Mucosa of descending colon (tissue), 3 donors: ENCODE measurements at regions not wholly inside any gene's neighbourhood (a gene's known extent, or its start where the extent isn't known, plus 50 kb on each side); places are given as distances from the start of the nearest gene placed in this dataset.

ENCODE experiments used
- ATAC-seq: fragments of 200-7000 bp; cut with Tn5 transposase; one replicate; pipeline ENCODE4 v1.9.1; 2020; ENCODE audit warnings: mild to moderate bottlenecking, moderate library complexity
- DNase-seq, 3 donors: peaks; one replicate each; pipeline ENCODE4 v3.0.0-alpha.2; 2020
- H3K36me3 ChIP-seq: fragments of 200-600 bp; one replicate; pipeline ENCODE4 v1.8.0; 2021; ENCODE audit warnings: low read depth, mild to moderate bottlenecking
- H3K4me1 ChIP-seq: fragments of 200-600 bp; one replicate; pipeline ENCODE4 v1.8.0; 2021; ENCODE audit warnings: low read depth, mild to moderate bottlenecking
- H3K4me3 ChIP-seq: fragments of 200-600 bp; one replicate; pipeline ENCODE4 v1.8.0; 2021; ENCODE audit warnings: mild to moderate bottlenecking
- H3K9me3 ChIP-seq: fragments of 200-600 bp; one replicate; pipeline ENCODE4 v1.8.0; 2021; ENCODE audit warnings: mild to moderate bottlenecking
- intact Hi-C, 2 donors: fragments of 100-400 bp; cut with DNase I in 1 of 2; cut with micrococcal nuclease in 1 of 2; formaldehyde crosslinking; loops; one replicate each; pipeline versions ENCODE4 v1.11.0 to v1.11.1; 2022; cut with DNase I, micrococcal nuclease
- TF ChIP-seq, protein P1 (sequence below): fragments of 200-600 bp; IDR thresholded peaks from one replicate; pipeline ENCODE4 v1.8.0; 2022; ENCODE audit warnings: antibody characterized with exemption, mild to moderate bottlenecking
- donor health status: DM: no; HTN: no; CAD: no; lungs with moderate emphysema.
- donor health status: DM: no; HTN: no; CAD: no.
- donor health status: DM: no; HTN: yes; CAD: no.

DNA sequence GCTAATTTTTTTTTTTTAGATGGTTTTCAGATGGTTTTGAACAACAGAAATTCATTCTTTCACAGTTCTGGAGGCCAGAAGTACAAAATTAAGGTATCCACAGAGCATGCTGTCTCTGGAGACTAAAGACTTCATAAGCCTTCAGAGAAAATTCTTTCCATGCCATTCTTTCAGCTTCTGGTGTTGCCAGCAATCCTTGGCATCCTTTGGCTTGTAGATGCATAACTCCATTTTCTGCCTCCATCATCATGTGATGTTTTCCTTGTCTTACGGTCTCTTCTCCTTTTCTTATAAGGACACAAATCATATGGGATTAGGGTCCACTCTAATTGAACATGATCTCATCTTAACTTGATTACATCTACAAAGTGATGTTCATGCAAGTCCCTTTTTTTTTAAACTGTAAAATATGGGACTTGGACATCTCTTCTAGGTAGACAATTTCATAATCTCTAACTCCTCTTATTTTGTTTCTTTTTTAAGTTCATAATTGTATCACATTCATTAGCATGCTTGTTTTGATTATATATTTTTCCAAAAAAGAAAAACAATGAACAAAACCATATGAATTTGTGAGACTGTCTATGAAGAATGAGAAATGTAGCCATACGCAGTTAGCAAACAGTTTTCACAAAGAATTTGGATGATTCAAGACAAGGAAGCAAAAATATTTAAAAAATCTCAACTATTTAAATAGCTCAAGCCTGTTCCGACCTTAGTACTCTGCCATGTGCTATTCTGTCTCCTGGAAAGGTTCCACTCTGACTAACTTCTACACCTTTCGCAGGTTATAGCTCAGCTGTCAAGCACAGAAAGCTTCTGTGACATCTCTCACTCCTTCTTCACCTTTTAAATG lies 53.1 kb upstream of the GIMD1 start:
- ATAC-seq (no peak), DNase-seq (no peak)
- intact Hi-C loops, result no loop called here

DNA sequence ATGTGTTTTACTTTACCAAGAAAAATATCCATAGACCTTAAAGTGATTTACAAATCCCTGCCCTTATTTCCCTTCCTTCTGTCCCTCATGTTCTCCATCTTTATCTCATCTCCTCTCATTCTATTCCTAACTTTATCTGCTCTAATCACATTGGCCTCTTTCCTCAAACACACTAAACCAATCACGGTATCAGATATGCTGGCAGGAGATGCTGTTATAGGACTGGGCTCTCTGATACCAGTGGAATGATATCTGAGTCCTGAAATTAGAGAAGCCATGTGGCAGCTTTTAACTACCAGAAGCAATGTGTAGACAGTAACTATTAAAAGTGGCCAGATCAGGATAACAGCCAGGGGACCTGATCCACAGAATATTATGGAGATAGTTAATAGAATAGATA lies 49.9 kb upstream of the GIMD1 start:
- intact Hi-C loops, result no loop called here
- no peak for ATAC-seq
- no peaks in the 10 kb centered on the region for H3K4me1 ChIP-seq
- H3K9me3 ChIP-seq, result no peaks in the 10 kb centered on the region
- no peak for DNase-seq
- no peak overlapping the region for H3K4me3 ChIP-seq
- H3K36me3 ChIP-seq, result no peaks in the 10 kb centered on the region
- TF ChIP-seq, protein P1, sequence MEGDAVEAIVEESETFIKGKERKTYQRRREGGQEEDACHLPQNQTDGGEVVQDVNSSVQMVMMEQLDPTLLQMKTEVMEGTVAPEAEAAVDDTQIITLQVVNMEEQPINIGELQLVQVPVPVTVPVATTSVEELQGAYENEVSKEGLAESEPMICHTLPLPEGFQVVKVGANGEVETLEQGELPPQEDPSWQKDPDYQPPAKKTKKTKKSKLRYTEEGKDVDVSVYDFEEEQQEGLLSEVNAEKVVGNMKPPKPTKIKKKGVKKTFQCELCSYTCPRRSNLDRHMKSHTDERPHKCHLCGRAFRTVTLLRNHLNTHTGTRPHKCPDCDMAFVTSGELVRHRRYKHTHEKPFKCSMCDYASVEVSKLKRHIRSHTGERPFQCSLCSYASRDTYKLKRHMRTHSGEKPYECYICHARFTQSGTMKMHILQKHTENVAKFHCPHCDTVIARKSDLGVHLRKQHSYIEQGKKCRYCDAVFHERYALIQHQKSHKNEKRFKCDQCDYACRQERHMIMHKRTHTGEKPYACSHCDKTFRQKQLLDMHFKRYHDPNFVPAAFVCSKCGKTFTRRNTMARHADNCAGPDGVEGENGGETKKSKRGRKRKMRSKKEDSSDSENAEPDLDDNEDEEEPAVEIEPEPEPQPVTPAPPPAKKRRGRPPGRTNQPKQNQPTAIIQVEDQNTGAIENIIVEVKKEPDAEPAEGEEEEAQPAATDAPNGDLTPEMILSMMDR, result no peak

More for the DNA sequence above, 53.1 kb upstream of the GIMD1 start:
- Histone ChIP-seq H3K9me3 (no peaks in the 10 kb centered on the region), H3K4me3 (no peak overlapping the region), H3K36me3 (no peaks in the 10 kb centered on the region), H3K4me1 (no peaks in the 10 kb centered on the region)
- TF ChIP-seq, protein P1, result no peak
